BLaER1 (cell line): ENCODE measurements at regions not wholly inside any gene's neighbourhood (a gene's known extent, or its start where the extent isn't known, plus 50 kb on each side); places are given as distances from the start of the nearest gene placed in this dataset.

Source experiments
- H3K27ac ChIP-seq: shearing (Covaris generic); formaldehyde crosslinking; 2 replicates; pipeline ENCODE4 v1.8.1; 2022
- H3K27me3 ChIP-seq: shearing (Covaris generic); formaldehyde crosslinking; 2 replicates; pipeline ENCODE4 v1.8.1; 2022
- H3K36me3 ChIP-seq: shearing (Covaris generic); formaldehyde crosslinking; 2 replicates; pipeline ENCODE4 v1.8.1; 2022
- H3K4me1 ChIP-seq: shearing (Covaris generic); formaldehyde crosslinking; 2 replicates; pipeline ENCODE4 v1.8.1; 2022
- H3K4me2 ChIP-seq: shearing (Covaris generic); formaldehyde crosslinking; 2 replicates; pipeline ENCODE4 v1.8.1; 2022
- H3K4me3 ChIP-seq: shearing (Covaris generic); formaldehyde crosslinking; 2 replicates; pipeline ENCODE4 v1.8.1; 2022
- H3K9ac ChIP-seq: shearing (Covaris generic); formaldehyde crosslinking; 2 replicates; pipeline ENCODE4 v1.8.1; 2022
- H3K9me3 ChIP-seq: shearing (Covaris generic); formaldehyde crosslinking; 2 replicates; pipeline ENCODE4 v1.8.1; 2022
- H4K20me1 ChIP-seq: shearing (Covaris generic); formaldehyde crosslinking; 2 replicates; pipeline ENCODE4 v1.8.1; 2022
- Cebpa-rat ChIP-seq: shearing (Covaris generic); IDR thresholded peaks from 2 replicates; pipeline ENCODE4 v1.8.1; 2022

- TF ChIP-seq Cebpa-rat: no peak
- no peak overlapping the region for H3K4me2 ChIP-seq
- H3K36me3 ChIP-seq: no peaks in the 10 kb centered on the region
These were observed 68.8 kb upstream of the KIF5B start for GRCh38 chr10:32125023-32125422.

GRCh38 chr10:32123021-32123420, 66.8 kb upstream of the KIF5B start:
- Histone ChIP-seq H4K20me1 (no peaks in the 10 kb centered on the region), H3K36me3 (no peaks in the 10 kb centered on the region), H3K9ac (no peak overlapping the region), H3K27me3 (no peaks in the 10 kb centered on the region), H3K4me1 (no peaks in the 10 kb centered on the region), H3K9me3 (peaks cover 32% of the 10 kb centered on the region), H3K27ac (no peak overlapping the region), H3K4me2 (no peak overlapping the region), H3K4me3 (no peak overlapping the region)
- no peak for TF ChIP-seq Cebpa-rat

More at GRCh38 chr10:32125023-32125422, 68.8 kb upstream of the KIF5B start:
- no peaks in the 10 kb centered on the region for H4K20me1 ChIP-seq
- H3K9me3 ChIP-seq: peaks cover 32% of the 10 kb centered on the region
- H3K27ac ChIP-seq: no peak overlapping the region
- no peak overlapping the region for H3K4me3 ChIP-seq
- H3K4me1 ChIP-seq: no peaks in the 10 kb centered on the region
- no peak overlapping the region for H3K9ac ChIP-seq
- H3K27me3 ChIP-seq: no peaks in the 10 kb centered on the region

DNA sequence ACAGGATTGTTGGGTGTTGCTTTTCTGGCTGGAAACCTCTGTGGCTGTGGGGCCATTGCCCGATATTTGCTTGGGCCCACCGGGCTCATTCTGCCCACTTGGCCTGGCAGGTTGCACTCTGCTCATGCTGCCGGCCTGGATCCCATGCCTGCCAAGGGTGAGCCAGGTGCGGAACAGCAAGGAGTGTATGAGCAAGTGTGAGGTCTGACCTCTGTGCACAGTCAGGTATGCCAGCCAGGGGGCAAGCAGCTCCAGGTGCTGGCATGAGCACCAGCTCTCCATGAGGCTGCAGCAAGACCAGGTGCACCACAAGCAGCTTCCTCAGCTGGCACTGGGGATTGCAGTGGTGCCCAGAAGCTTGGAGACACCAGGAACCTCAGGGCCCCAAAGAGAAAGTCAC, 65.4 kb upstream of the KIF5B start:
- H4K20me1 ChIP-seq: no peaks in the 10 kb centered on the region
- no peak overlapping the region for H3K4me2 ChIP-seq
- no peaks in the 10 kb centered on the region for H3K27me3 ChIP-seq
- no peak for TF ChIP-seq Cebpa-rat
- H3K9me3 ChIP-seq: peaks cover 32% of the 10 kb centered on the region
- H3K9ac ChIP-seq: no peak overlapping the region
- no peaks in the 10 kb centered on the region for H3K36me3 ChIP-seq
- no peaks in the 10 kb centered on the region for H3K4me1 ChIP-seq
- H3K27ac ChIP-seq: no peak overlapping the region
- no peak overlapping the region for H3K4me3 ChIP-seq

DNA sequence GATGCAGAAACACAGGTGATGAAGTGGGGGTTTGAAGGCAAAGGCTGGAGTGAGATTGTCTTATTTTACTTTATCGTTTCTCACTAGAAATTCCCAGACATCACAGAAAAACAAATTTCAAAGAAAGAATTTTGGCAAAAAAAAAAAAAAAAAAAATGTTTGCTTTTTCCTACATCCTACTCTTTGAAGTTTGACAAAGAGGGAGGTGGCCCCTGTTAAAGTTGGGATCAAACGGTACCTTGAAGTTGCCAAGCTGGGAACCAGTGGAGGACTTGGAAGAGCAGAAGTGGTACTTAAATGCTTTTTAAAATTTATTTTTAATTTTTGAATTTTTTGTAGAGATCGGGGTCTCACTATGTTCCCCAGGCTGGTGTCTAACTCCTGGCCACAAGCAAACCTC, 63.9 kb upstream of the KIF5B start:
- peaks cover 32% of the 10 kb centered on the region for H3K9me3 ChIP-seq
- H3K9ac ChIP-seq: no peak overlapping the region
- no peak for TF ChIP-seq Cebpa-rat
- no peak overlapping the region for H3K4me3 ChIP-seq
- H3K27me3 ChIP-seq: no peaks in the 10 kb centered on the region
- H3K27ac ChIP-seq: no peak overlapping the region
- no peaks in the 10 kb centered on the region for H3K4me1 ChIP-seq
- no peaks in the 10 kb centered on the region for H3K36me3 ChIP-seq
- H4K20me1 ChIP-seq: no peaks in the 10 kb centered on the region
- H3K4me2 ChIP-seq: no peak overlapping the region

DNA sequence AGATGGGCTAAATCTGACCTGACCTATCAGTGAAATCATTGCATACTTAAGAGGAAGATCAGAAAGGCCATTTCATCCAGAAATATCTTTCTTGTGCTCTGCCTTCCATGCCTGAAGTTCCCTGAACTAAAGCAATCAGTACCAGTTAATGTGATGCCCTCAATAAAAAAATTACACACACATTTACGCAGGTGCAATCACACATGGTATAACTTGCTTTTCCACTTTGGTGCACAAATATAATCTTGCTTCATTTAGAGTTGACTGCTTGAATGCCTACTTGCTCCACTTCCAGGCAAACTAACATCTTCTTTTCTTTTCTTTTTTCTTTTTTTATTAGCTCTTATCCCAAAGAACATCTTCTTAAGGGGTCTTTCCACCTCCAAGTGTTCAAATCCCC, 58.3 kb upstream of the KIF5B start:
- Histone ChIP-seq H3K36me3 (no peaks in the 10 kb centered on the region), H3K4me1 (no peaks in the 10 kb centered on the region), H3K9me3 (peaks cover 8% of the 10 kb centered on the region), H3K27ac (no peak overlapping the region), H3K4me3 (no peak overlapping the region), H4K20me1 (no peaks in the 10 kb centered on the region), H3K9ac (no peak overlapping the region), H3K27me3 (no peaks in the 10 kb centered on the region), H3K4me2 (no peak overlapping the region)
- no peak for TF ChIP-seq Cebpa-rat

DNA sequence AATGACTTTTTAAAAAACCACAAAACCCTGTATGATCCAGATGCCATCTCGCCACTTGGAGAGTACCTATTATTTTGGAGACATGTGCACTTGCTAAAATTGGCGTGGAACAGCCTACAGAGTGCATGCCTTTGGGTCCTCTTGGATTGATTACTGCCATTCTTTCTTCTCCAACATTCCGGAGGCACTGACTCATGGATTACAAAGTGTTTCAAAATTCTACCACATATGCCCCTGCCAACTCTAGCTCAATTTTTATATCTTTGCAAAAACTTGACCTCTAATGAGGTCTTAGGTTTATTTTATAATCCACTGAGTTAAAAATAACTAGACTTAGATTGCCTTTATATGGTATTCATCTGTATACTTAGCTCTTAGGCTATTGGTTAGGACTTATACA, 55.8 kb upstream of the KIF5B start:
- Histone ChIP-seq H3K27ac (no peak overlapping the region), H3K4me2 (no peak overlapping the region), H3K4me1 (no peaks in the 10 kb centered on the region), H3K27me3 (no peaks in the 10 kb centered on the region), H3K36me3 (no peaks in the 10 kb centered on the region), H3K9ac (no peak overlapping the region), H3K4me3 (no peak overlapping the region), H3K9me3 (peaks cover 10% of the 10 kb centered on the region), H4K20me1 (no peaks in the 10 kb centered on the region)
- TF ChIP-seq Cebpa-rat: no peak

DNA sequence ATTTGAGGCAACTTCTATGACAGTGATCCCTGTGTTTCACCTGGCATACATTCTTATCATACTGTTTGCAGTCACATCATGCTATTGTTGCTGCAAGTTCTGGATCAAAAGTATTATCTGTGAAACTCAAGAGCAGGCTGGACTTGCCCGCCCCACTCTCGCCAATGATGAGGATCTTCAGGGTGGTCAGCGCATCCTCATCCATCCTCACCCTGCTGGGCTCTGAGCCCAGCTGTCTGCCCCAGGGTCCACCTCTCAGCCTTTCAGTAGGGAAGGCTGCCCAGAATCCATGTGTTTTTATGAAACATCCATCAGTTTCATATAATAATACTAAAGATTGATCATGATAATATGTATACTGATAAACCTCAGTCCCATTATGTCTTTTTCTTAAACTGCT, 55.4 kb upstream of the KIF5B start:
- H3K36me3 ChIP-seq: no peaks in the 10 kb centered on the region
- H3K4me2 ChIP-seq: no peak overlapping the region
- H4K20me1 ChIP-seq: no peaks in the 10 kb centered on the region
- H3K27ac ChIP-seq: no peak overlapping the region
- peaks cover 10% of the 10 kb centered on the region for H3K9me3 ChIP-seq
- H3K9ac ChIP-seq: no peak overlapping the region
- no peaks in the 10 kb centered on the region for H3K27me3 ChIP-seq
- H3K4me1 ChIP-seq: no peaks in the 10 kb centered on the region
- no peak for TF ChIP-seq Cebpa-rat
- H3K4me3 ChIP-seq: no peak overlapping the region

GRCh38 chr10:32110790-32111189, 54.6 kb upstream of the KIF5B start:
- Histone ChIP-seq H3K4me2 (no peak overlapping the region), H3K27ac (no peak overlapping the region), H3K36me3 (no peaks in the 10 kb centered on the region), H4K20me1 (no peaks in the 10 kb centered on the region), H3K9me3 (peaks cover 10% of the 10 kb centered on the region), H3K27me3 (no peaks in the 10 kb centered on the region), H3K4me3 (no peak overlapping the region), H3K9ac (no peak overlapping the region), H3K4me1 (no peaks in the 10 kb centered on the region)
- no peak for TF ChIP-seq Cebpa-rat

- Histone ChIP-seq H3K4me2 (no peak overlapping the region), H3K36me3 (no peaks in the 10 kb centered on the region), H4K20me1 (no peaks in the 10 kb centered on the region), H3K27ac (no peak overlapping the region), H3K9ac (no peak overlapping the region), H3K9me3 (peaks cover 10% of the 10 kb centered on the region), H3K27me3 (no peaks in the 10 kb centered on the region), H3K4me1 (no peaks in the 10 kb centered on the region), H3K4me3 (no peak overlapping the region)
- no peak for TF ChIP-seq Cebpa-rat
These were observed 53.4 kb upstream of the KIF5B start for GRCh38 chr10:32109603-32110002.
